ENCODE measurements at regions not wholly inside any gene's neighbourhood (a gene's known extent, or its start where the extent isn't known, plus 50 kb on each side); places are given as distances from the start of the nearest gene placed in this dataset.

DNA sequence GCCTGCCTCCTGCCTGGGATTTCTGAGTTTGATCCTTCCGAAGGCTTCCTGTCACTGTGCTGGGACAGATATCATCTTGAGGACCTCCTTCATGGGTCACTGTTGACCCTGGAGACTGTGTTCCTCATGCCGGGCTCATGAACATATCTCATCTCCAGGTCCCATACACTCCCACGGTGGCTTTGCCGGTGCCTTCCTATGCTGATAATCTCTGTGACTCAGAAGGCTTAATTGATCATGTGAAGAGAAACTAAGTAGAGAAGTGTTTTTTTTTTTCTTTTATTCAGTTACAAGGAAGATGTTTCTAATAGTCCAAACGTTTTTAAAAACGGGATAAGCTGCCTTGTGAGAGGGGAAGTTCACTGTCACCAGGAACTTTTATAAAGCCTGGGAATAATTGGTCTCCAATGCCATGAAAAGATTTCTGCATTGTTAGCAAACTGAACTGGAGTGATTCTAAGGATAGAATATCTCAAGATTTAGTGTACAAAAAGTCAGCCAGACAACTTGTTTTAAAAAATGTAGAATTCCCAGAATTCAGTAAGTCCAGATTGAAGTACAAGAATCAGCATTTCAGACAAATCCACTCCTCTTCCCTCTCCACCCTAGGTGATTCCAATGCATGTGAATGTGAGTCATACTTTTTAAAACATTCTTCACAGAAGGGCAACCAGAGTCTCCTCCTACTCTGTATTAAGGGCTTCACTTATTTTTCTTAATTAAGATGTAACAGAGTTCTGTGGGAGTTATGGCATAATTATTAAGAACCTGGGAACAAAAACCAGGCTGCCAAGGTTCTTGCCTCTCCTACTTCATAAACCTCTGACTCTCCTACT, 139.8 kb upstream of the LGR5 start (continued):
- TF ChIP-seq, protein P1, sequence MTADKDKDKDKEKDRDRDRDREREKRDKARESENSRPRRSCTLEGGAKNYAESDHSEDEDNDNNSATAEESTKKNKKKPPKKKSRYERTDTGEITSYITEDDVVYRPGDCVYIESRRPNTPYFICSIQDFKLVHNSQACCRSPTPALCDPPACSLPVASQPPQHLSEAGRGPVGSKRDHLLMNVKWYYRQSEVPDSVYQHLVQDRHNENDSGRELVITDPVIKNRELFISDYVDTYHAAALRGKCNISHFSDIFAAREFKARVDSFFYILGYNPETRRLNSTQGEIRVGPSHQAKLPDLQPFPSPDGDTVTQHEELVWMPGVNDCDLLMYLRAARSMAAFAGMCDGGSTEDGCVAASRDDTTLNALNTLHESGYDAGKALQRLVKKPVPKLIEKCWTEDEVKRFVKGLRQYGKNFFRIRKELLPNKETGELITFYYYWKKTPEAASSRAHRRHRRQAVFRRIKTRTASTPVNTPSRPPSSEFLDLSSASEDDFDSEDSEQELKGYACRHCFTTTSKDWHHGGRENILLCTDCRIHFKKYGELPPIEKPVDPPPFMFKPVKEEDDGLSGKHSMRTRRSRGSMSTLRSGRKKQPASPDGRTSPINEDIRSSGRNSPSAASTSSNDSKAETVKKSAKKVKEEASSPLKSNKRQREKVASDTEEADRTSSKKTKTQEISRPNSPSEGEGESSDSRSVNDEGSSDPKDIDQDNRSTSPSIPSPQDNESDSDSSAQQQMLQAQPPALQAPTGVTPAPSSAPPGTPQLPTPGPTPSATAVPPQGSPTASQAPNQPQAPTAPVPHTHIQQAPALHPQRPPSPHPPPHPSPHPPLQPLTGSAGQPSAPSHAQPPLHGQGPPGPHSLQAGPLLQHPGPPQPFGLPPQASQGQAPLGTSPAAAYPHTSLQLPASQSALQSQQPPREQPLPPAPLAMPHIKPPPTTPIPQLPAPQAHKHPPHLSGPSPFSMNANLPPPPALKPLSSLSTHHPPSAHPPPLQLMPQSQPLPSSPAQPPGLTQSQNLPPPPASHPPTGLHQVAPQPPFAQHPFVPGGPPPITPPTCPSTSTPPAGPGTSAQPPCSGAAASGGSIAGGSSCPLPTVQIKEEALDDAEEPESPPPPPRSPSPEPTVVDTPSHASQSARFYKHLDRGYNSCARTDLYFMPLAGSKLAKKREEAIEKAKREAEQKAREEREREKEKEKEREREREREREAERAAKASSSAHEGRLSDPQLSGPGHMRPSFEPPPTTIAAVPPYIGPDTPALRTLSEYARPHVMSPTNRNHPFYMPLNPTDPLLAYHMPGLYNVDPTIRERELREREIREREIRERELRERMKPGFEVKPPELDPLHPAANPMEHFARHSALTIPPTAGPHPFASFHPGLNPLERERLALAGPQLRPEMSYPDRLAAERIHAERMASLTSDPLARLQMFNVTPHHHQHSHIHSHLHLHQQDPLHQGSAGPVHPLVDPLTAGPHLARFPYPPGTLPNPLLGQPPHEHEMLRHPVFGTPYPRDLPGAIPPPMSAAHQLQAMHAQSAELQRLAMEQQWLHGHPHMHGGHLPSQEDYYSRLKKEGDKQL (CRISPR knock-in tag; IDR thresholded peaks at IDR 0.05; ENCODE audit: borderline replicate concordance), result no peak
- TF ChIP-seq HNRNPH1 (optimal IDR thresholded peaks at IDR 0.05; ENCODE audit: low read depth, low read length) (no peak), MAZ (CRISPR knock-in tag; conservative IDR thresholded peaks at IDR 0.05 in 1 of 2, IDR thresholded peaks at IDR 0.05 in 1 of 2) (no peak), FOXP1 (CRISPR knock-in tag; IDR thresholded peaks at IDR 0.05) (no peak), ELF2 (CRISPR knock-in tag; IDR thresholded peaks at IDR 0.05) (no peak)
- TF ChIP-seq, protein P2, sequence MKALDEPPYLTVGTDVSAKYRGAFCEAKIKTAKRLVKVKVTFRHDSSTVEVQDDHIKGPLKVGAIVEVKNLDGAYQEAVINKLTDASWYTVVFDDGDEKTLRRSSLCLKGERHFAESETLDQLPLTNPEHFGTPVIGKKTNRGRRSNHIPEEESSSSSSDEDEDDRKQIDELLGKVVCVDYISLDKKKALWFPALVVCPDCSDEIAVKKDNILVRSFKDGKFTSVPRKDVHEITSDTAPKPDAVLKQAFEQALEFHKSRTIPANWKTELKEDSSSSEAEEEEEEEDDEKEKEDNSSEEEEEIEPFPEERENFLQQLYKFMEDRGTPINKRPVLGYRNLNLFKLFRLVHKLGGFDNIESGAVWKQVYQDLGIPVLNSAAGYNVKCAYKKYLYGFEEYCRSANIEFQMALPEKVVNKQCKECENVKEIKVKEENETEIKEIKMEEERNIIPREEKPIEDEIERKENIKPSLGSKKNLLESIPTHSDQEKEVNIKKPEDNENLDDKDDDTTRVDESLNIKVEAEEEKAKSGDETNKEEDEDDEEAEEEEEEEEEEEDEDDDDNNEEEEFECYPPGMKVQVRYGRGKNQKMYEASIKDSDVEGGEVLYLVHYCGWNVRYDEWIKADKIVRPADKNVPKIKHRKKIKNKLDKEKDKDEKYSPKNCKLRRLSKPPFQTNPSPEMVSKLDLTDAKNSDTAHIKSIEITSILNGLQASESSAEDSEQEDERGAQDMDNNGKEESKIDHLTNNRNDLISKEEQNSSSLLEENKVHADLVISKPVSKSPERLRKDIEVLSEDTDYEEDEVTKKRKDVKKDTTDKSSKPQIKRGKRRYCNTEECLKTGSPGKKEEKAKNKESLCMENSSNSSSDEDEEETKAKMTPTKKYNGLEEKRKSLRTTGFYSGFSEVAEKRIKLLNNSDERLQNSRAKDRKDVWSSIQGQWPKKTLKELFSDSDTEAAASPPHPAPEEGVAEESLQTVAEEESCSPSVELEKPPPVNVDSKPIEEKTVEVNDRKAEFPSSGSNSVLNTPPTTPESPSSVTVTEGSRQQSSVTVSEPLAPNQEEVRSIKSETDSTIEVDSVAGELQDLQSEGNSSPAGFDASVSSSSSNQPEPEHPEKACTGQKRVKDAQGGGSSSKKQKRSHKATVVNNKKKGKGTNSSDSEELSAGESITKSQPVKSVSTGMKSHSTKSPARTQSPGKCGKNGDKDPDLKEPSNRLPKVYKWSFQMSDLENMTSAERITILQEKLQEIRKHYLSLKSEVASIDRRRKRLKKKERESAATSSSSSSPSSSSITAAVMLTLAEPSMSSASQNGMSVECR (CRISPR knock-in tag; IDR thresholded peaks at IDR 0.05), result no peak
- TF ChIP-seq, protein P3, sequence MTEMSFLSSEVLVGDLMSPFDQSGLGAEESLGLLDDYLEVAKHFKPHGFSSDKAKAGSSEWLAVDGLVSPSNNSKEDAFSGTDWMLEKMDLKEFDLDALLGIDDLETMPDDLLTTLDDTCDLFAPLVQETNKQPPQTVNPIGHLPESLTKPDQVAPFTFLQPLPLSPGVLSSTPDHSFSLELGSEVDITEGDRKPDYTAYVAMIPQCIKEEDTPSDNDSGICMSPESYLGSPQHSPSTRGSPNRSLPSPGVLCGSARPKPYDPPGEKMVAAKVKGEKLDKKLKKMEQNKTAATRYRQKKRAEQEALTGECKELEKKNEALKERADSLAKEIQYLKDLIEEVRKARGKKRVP (CRISPR knock-in tag; IDR thresholded peaks at IDR 0.05), result 0 out of 2 replicates have a peak, but pooled peaks have one; percentile 33
- TF ChIP-seq, protein P4, sequence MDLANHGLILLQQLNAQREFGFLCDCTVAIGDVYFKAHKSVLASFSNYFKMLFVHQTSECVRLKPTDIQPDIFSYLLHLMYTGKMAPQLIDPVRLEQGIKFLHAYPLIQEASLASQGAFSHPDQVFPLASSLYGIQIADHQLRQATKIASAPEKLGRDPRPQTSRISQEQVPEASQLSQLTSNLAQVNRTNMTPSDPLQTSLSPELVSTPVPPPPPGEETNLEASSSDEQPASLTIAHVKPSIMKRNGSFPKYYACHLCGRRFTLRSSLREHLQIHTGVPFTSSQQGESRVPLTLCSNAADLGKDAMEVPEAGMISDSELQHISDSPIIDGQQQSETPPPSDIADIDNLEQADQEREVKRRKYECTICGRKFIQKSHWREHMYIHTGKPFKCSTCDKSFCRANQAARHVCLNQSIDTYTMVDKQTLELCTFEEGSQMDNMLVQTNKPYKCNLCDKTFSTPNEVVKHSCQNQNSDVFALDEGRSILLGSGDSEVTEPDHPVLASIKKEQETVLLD (IDR thresholded peaks at IDR 0.05), result peak; percentile 56
- TF ChIP-seq, protein P5, sequence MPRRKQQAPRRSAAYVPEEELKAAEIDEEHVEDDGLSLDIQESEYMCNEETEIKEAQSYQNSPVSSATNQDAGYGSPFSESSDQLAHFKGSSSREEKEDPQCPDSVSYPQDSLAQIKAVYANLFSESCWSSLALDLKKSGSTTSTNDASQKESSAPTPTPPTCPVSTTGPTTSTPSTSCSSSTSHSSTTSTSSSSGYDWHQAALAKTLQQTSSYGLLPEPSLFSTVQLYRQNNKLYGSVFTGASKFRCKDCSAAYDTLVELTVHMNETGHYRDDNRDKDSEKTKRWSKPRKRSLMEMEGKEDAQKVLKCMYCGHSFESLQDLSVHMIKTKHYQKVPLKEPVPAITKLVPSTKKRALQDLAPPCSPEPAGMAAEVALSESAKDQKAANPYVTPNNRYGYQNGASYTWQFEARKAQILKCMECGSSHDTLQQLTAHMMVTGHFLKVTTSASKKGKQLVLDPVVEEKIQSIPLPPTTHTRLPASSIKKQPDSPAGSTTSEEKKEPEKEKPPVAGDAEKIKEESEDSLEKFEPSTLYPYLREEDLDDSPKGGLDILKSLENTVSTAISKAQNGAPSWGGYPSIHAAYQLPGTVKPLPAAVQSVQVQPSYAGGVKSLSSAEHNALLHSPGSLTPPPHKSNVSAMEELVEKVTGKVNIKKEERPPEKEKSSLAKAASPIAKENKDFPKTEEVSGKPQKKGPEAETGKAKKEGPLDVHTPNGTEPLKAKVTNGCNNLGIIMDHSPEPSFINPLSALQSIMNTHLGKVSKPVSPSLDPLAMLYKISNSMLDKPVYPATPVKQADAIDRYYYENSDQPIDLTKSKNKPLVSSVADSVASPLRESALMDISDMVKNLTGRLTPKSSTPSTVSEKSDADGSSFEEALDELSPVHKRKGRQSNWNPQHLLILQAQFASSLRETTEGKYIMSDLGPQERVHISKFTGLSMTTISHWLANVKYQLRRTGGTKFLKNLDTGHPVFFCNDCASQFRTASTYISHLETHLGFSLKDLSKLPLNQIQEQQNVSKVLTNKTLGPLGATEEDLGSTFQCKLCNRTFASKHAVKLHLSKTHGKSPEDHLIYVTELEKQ (CRISPR knock-in tag; IDR thresholded peaks at IDR 0.05), result no peak
